ENCODE measurements at regions not wholly inside any gene's neighbourhood (a gene's known extent, or its start where the extent isn't known, plus 50 kb on each side); places are given as distances from the start of the nearest gene placed in this dataset.

DNA sequence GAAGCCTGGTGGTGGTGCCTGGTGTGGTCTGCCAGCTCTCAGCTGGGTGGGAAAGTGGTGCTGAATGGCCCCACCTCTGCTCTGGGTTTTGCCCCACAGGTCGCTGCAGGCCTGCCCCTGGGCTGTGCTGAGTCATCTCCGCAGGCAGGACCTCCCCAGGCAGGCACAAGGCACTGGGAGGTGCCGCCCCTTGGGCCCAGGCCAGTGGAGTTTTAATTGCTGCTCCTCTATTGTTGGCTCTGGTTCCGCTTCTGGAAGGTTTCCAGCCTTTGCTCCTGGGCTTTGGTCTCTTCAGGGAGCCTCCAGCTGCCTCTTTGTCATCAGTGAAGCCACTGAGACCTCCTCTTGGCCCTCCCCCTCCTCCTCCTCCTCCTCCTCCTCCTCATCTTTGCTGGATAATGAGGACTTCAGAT lies 180.3 kb upstream of the GRB10 start:
- TF ChIP-seq POLR2AphosphoS5 (IDR thresholded peaks at IDR 0.05; ENCODE audit: low read depth) (no peak), SPI1 (IDR thresholded peaks at IDR 0.05; ENCODE audit: borderline replicate concordance, low read depth) (no peak)
- TF ChIP-seq, protein P1, sequence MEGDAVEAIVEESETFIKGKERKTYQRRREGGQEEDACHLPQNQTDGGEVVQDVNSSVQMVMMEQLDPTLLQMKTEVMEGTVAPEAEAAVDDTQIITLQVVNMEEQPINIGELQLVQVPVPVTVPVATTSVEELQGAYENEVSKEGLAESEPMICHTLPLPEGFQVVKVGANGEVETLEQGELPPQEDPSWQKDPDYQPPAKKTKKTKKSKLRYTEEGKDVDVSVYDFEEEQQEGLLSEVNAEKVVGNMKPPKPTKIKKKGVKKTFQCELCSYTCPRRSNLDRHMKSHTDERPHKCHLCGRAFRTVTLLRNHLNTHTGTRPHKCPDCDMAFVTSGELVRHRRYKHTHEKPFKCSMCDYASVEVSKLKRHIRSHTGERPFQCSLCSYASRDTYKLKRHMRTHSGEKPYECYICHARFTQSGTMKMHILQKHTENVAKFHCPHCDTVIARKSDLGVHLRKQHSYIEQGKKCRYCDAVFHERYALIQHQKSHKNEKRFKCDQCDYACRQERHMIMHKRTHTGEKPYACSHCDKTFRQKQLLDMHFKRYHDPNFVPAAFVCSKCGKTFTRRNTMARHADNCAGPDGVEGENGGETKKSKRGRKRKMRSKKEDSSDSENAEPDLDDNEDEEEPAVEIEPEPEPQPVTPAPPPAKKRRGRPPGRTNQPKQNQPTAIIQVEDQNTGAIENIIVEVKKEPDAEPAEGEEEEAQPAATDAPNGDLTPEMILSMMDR (IDR thresholded peaks at IDR 0.05; ENCODE audit: insufficient read depth, low read length), result no peak
